Neural cell (in vitro differentiated cells): ENCODE measurements at regions not wholly inside any gene's neighbourhood (a gene's known extent, or its start where the extent isn't known, plus 50 kb on each side); places are given as distances from the start of the nearest gene placed in this dataset.

Experiments used
- H2AFZ ChIP-seq: fragments of 200-600, 300-800 bp; sonication (generic), shearing (Covaris generic); 2 replicates; pipeline ENCODE4 v1.6.0; 2014; ENCODE audit warnings: low read depth, mild to moderate bottlenecking, antibody characterized with exemption, low read length, moderate library complexity
- H3F3A ChIP-seq: fragments of 200-600 bp; shearing (Covaris generic); 2 replicates; pipeline ENCODE4 v1.6.1; 2016; ENCODE audit warnings: mild to moderate bottlenecking, moderate library complexity, mixed read lengths, antibody characterized with exemption, low read length; ENCODE audit not compliant: insufficient read depth, poor library complexity, severe bottlenecking
- H3K27ac ChIP-seq: fragments of 200-600, 300-800 bp; sonication (generic), shearing (Covaris generic); 2 replicates; pipeline ENCODE4 v1.5.1; 2014; ENCODE audit warnings: mild to moderate bottlenecking, low read length, moderate library complexity
- H3K27me3 ChIP-seq: fragments of 300-800, 200-600 bp; sonication (generic), shearing (Covaris generic); 2 replicates; pipeline ENCODE4 v1.6.0; 2014; ENCODE audit warnings: mild to moderate bottlenecking, low read depth, low read length, moderate library complexity; ENCODE audit not compliant: insufficient read depth
- H3K36me3 ChIP-seq: fragments of 300-800, 200-600 bp; sonication (generic), shearing (Covaris generic); 2 replicates; pipeline ENCODE4 v1.5.1; 2014; ENCODE audit warnings: mild to moderate bottlenecking, antibody characterized with exemption, low read length, moderate library complexity; ENCODE audit not compliant: insufficient read depth
- H3K4me2 ChIP-seq: fragments of 300-800, 200-600 bp; sonication (generic), shearing (Covaris generic); 2 replicates; pipeline ENCODE4 v1.6.0; 2014; ENCODE audit warnings: mild to moderate bottlenecking, low read length
- H3K4me3 ChIP-seq: fragments of 300-800, 200-600 bp; sonication (generic), shearing (Covaris generic); 2 replicates; pipeline ENCODE4 v1.5.1; 2014; ENCODE audit warnings: mild to moderate bottlenecking, low read length, moderate library complexity
- H3K79me2 ChIP-seq: fragments of 200-600 bp; shearing (Covaris generic); replicated peaks from 2 replicates; pipeline ENCODE4 v1.6.0; 2014; ENCODE audit warnings: mild to moderate bottlenecking, low read length, moderate library complexity; ENCODE audit not compliant: insufficient read depth
- H3K9ac ChIP-seq: fragments of 300-800, 200-600 bp; sonication (generic), shearing (Covaris generic); 2 replicates; pipeline ENCODE4 v1.6.1; 2016; ENCODE audit warnings: mild to moderate bottlenecking, low read length, mixed read lengths
- H3K9me2 ChIP-seq: fragments of 200-600 bp; shearing (Covaris generic); 2 replicates; pipeline ENCODE4 v1.6.1; 2016; ENCODE audit warnings: mild to moderate bottlenecking, low read length, mixed read lengths; ENCODE audit not compliant: insufficient read depth
- H3K9me3 ChIP-seq: fragments of 200-600, 300-800 bp; sonication (generic), shearing (Covaris generic); 2 replicates; pipeline ENCODE4 v1.6.1; 2016; ENCODE audit warnings: mild to moderate bottlenecking, mixed run types, low read length, moderate library complexity, mixed read lengths
- H4K20me1 ChIP-seq: fragments of 200-600 bp; shearing (Covaris generic); 2 replicates; pipeline ENCODE4 v1.6.1; 2016; ENCODE audit warnings: mild to moderate bottlenecking, mixed run types; ENCODE audit not compliant: insufficient read depth
- EP300 ChIP-seq: fragments of 450-650 bp; conservative IDR thresholded peaks from 2 replicates; pipeline ENCODE4 v1.6.1; 2014; ENCODE audit warnings: antibody characterized with exemption, mild to moderate bottlenecking, moderate library complexity; ENCODE audit not compliant: poor library complexity, severe bottlenecking
- EZH2 ChIP-seq: fragments of 200-600, 300-800 bp; shearing (Covaris generic), sonication (generic); IDR thresholded peaks from 2 replicates; pipeline ENCODE4 v1.6.1; 2014; ENCODE audit warnings: antibody characterized with exemption, low read length, borderline replicate concordance, mild to moderate bottlenecking; ENCODE audit not compliant: insufficient read depth, poor library complexity, severe bottlenecking
- MXI1 ChIP-seq: fragments of 450-650 bp; conservative IDR thresholded peaks from 2 replicates; pipeline ENCODE4 v1.6.1; 2014; ENCODE audit warnings: antibody characterized with exemption, mild to moderate bottlenecking; ENCODE audit not compliant: poor library complexity, severe bottlenecking
- POLR2AphosphoS5 ChIP-seq: IDR thresholded peaks from 2 replicates; pipeline ENCODE4 v1.6.1; 2012
- RAD21 ChIP-seq: fragments of 450-650 bp; conservative IDR thresholded peaks from 2 replicates; pipeline ENCODE4 v1.6.1; 2014; ENCODE audit warnings: antibody characterized with exemption, mild to moderate bottlenecking, moderate library complexity
- SMC3 ChIP-seq: fragments of 450-650 bp; conservative IDR thresholded peaks from 2 replicates; pipeline ENCODE4 v1.6.1; 2014; ENCODE audit warnings: antibody characterized with exemption, mild to moderate bottlenecking, moderate library complexity; ENCODE audit not compliant: poor library complexity
- TAF1 ChIP-seq: IDR thresholded peaks from 2 replicates; pipeline ENCODE4 v1.6.1; 2012; ENCODE audit warnings: low read depth
- TF ChIP-seq, protein P1 (sequence below): IDR thresholded peaks from 2 replicates; pipeline ENCODE4 v1.6.1; 2012; ENCODE audit warnings: borderline replicate concordance
- TF ChIP-seq, protein P2 (sequence below): fragments of 450-650 bp; IDR thresholded peaks from 2 replicates; pipeline ENCODE4 v1.5.1; 2014; ENCODE audit warnings: antibody characterized with exemption, mild to moderate bottlenecking, moderate library complexity; ENCODE audit not compliant: poor library complexity, severe bottlenecking

DNA sequence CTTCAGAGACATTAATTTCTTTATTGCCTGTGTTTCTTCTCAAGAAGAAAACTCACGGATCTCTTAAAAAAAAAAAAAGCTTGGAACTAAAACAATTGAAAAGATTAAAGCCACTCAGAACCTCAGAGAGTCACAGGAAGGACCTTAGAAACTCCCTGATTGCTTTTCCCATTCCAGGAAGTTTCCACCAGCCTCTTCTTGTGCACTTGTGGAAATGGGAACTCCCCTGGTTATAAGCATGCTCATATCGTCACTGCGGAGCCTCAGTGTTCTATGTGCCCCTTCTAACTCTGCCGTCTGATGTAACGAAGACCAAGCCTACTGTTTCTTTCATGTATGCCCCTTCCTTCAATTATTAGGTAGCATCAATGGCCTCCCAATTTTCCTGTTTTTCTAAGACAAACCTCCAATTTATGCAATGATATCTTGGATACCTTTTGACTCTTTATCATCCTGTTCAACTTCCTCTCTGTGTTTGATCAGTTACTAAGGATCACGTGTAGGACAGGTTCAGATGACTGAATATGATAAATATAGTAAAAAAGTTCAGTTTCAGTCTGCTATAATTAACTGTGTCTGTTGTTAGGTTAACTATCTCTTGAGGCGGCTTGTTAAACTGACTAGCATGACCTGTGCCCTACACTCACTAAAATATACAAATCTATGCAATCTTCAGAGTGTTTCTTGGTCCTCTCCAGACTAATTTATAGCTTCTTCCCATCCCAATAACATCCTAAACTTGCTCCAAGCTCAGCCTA is 593.7 kb upstream of the CHAC2 start:
- H3K9me3 ChIP-seq: no peaks in the 10 kb centered on the region
- no peak overlapping the region for H2AFZ ChIP-seq
- no peaks in the 10 kb centered on the region for H3K79me2 ChIP-seq
- no peaks in the 10 kb centered on the region for H3K27me3 ChIP-seq
- H3K4me3 ChIP-seq: no peak overlapping the region
- no peak overlapping the region for H3K4me2 ChIP-seq
- no peaks in the 10 kb centered on the region for H4K20me1 ChIP-seq
- TF ChIP-seq, protein P1, sequence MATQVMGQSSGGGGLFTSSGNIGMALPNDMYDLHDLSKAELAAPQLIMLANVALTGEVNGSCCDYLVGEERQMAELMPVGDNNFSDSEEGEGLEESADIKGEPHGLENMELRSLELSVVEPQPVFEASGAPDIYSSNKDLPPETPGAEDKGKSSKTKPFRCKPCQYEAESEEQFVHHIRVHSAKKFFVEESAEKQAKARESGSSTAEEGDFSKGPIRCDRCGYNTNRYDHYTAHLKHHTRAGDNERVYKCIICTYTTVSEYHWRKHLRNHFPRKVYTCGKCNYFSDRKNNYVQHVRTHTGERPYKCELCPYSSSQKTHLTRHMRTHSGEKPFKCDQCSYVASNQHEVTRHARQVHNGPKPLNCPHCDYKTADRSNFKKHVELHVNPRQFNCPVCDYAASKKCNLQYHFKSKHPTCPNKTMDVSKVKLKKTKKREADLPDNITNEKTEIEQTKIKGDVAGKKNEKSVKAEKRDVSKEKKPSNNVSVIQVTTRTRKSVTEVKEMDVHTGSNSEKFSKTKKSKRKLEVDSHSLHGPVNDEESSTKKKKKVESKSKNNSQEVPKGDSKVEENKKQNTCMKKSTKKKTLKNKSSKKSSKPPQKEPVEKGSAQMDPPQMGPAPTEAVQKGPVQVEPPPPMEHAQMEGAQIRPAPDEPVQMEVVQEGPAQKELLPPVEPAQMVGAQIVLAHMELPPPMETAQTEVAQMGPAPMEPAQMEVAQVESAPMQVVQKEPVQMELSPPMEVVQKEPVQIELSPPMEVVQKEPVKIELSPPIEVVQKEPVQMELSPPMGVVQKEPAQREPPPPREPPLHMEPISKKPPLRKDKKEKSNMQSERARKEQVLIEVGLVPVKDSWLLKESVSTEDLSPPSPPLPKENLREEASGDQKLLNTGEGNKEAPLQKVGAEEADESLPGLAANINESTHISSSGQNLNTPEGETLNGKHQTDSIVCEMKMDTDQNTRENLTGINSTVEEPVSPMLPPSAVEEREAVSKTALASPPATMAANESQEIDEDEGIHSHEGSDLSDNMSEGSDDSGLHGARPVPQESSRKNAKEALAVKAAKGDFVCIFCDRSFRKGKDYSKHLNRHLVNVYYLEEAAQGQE: no peak
- H3K9me2 ChIP-seq: no peaks in the 10 kb centered on the region
- no peak overlapping the region for H3K9ac ChIP-seq
- no peaks in the 10 kb centered on the region for H3F3A ChIP-seq
- H3K36me3 ChIP-seq: no peaks in the 10 kb centered on the region
- H3K27ac ChIP-seq: no peak overlapping the region

DNA sequence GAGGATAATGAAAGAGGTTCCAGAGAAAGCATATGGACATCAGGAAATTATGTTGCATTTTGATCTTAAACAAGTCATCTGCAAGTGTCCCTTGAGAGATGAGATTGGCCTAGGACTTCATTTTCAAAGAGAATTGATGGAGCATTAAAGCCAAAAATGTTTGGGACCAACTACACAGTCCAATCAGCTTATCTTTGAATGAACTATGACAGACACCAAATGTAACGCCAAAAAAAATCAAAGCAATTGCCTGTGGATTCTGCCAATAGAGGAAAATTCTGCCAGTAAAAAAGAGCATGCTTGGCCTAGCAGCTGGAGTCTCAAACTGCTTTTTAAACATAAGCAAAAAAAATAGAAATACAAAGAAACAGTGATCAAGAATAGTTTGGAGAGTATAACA is 594.5 kb upstream of the CHAC2 start:
- H3K9me2 ChIP-seq: no peaks in the 10 kb centered on the region
- H3K4me2 ChIP-seq: no peak overlapping the region
- H3K9ac ChIP-seq: no peak overlapping the region
- H3K9me3 ChIP-seq: no peaks in the 10 kb centered on the region
- H3K27ac ChIP-seq: no peak overlapping the region
- no peak overlapping the region for H2AFZ ChIP-seq
- H3K79me2 ChIP-seq: no peaks in the 10 kb centered on the region
- no peaks in the 10 kb centered on the region for H3K27me3 ChIP-seq
- no peaks in the 10 kb centered on the region for H3F3A ChIP-seq
- no peak overlapping the region for H3K4me3 ChIP-seq
- H3K36me3 ChIP-seq: no peaks in the 10 kb centered on the region
- no peak for TF ChIP-seq SMC3
- TF ChIP-seq, protein P2, sequence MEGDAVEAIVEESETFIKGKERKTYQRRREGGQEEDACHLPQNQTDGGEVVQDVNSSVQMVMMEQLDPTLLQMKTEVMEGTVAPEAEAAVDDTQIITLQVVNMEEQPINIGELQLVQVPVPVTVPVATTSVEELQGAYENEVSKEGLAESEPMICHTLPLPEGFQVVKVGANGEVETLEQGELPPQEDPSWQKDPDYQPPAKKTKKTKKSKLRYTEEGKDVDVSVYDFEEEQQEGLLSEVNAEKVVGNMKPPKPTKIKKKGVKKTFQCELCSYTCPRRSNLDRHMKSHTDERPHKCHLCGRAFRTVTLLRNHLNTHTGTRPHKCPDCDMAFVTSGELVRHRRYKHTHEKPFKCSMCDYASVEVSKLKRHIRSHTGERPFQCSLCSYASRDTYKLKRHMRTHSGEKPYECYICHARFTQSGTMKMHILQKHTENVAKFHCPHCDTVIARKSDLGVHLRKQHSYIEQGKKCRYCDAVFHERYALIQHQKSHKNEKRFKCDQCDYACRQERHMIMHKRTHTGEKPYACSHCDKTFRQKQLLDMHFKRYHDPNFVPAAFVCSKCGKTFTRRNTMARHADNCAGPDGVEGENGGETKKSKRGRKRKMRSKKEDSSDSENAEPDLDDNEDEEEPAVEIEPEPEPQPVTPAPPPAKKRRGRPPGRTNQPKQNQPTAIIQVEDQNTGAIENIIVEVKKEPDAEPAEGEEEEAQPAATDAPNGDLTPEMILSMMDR: no peak
- H4K20me1 ChIP-seq: no peaks in the 10 kb centered on the region

DNA sequence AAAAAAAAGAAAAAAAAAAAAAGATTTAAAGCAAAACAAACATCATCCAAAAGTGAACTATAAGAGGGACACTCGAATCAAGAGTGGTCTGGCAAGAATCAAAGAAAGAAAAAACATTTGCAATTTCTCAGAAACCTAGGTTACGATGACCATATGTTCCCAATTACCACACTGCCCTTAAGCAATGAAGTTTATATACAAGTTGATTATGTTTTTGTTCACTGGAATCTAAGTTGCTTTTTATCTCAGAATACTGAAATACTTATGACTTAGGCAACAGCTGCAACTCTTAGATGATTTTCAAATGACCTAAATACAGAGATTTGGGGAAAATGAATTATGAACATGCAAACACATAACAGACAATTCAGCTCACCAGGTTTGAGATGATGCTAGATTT is 597.1 kb upstream of the CHAC2 start:
- Histone ChIP-seq H3K79me2 (no peaks in the 10 kb centered on the region), H3K4me3 (no peak overlapping the region), H2AFZ (no peak overlapping the region), H3F3A (no peaks in the 10 kb centered on the region), H4K20me1 (no peaks in the 10 kb centered on the region), H3K9ac (no peak overlapping the region), H3K9me2 (no peaks in the 10 kb centered on the region), H3K27ac (no peak overlapping the region), H3K4me2 (no peak overlapping the region), H3K27me3 (no peaks in the 10 kb centered on the region), H3K9me3 (no peaks in the 10 kb centered on the region), H3K36me3 (no peaks in the 10 kb centered on the region)
- TF ChIP-seq EZH2 (no peak), SMC3 (no peak), EP300 (no peak), TAF1 (no peak), RAD21 (no peak), POLR2AphosphoS5 (no peak), MXI1 (no peak)
- TF ChIP-seq, protein P1: no peak
- TF ChIP-seq, protein P2: no peak
